ENCODE measurements at regions not wholly inside any gene's neighbourhood (a gene's known extent, or its start where the extent isn't known, plus 50 kb on each side); places are given as distances from the start of the nearest gene placed in this dataset.
"Not testable (repeated sequence)": the region's sequence is repeated elsewhere in the genome, so short reads cannot be mapped to it uniquely, and the experiment has no call there.

- Histone ChIP-seq H2AFZ (ENCODE audit: low read depth, low read length) (no peak overlapping the region), H3K9me3 (ENCODE audit: insufficient read depth, low read depth, low read length) (no peaks in the 10 kb centered on the region), H3K4me3 (ENCODE audit: insufficient read depth, low read depth, low read length) (no peak overlapping the region), H3K4me1 (ENCODE audit: insufficient read depth, low read length) (no peaks in the 10 kb centered on the region), H3K9ac (ENCODE audit: low read length) (no peak overlapping the region), H3K27me3 (ENCODE audit: insufficient read depth, low read length) (no peaks in the 10 kb centered on the region), H3K4me2 (ENCODE audit: low read length) (no peak overlapping the region), H4K20me1 (ENCODE audit: insufficient read depth, low read length) (no peaks in the 10 kb centered on the region), H3K36me3 (ENCODE audit: insufficient read depth, low read length) (no peaks in the 10 kb centered on the region), H3K27ac (ENCODE audit: low read depth, low read length) (no peak overlapping the region), H3K79me2 (ENCODE audit: insufficient read depth, low read length) (no peaks in the 10 kb centered on the region)
- H3K4me1 Mint-ChIP-seq (ENCODE audit: low read depth, unreplicated experiment) = peaks cover 10% of the 10 kb centered on the region
- H3K4me3 Mint-ChIP-seq (ENCODE audit: unreplicated experiment) = no peak overlapping the region
- FAIRE-seq (no peak), DNase-seq (ENCODE audit: low read depth) (peak; percentile 10)
- no peaks in the 10 kb centered on the region for H3K36me3 Mint-ChIP-seq (ENCODE audit: low read depth, unreplicated experiment)
- no peaks in the 10 kb centered on the region for H3K27me3 Mint-ChIP-seq (ENCODE audit: low read depth, unreplicated experiment)
- no peak overlapping the region for H3K27ac Mint-ChIP-seq (ENCODE audit: unreplicated experiment)
- no peak for TF ChIP-seq CTCF (IDR thresholded peaks at IDR 0.05; ENCODE audit: insufficient read depth, low read depth, low read length)
- TF ChIP-seq EZH2 (IDR thresholded peaks at IDR 0.05; ENCODE audit: insufficient read depth, low read length) = no peak
- peaks cover 10% of the 10 kb centered on the region for H3K9me3 Mint-ChIP-seq (ENCODE audit: unreplicated experiment)
Observed at GRCh38 chr4:134490863-134491262, 289.3 kb upstream of the PABPC4L start.

GRCh38 chr4:134483514-134483913, 281.9 kb upstream of the PABPC4L start:
- not testable (repeated sequence) for FAIRE-seq; H3K9ac ChIP-seq (ENCODE audit: low read length); H3K27me3 ChIP-seq (ENCODE audit: insufficient read depth, low read length); H3K4me1 Mint-ChIP-seq (ENCODE audit: low read depth, unreplicated experiment); H3K27ac ChIP-seq (ENCODE audit: low read depth, low read length); H3K79me2 ChIP-seq (ENCODE audit: insufficient read depth, low read length); H3K4me3 ChIP-seq (ENCODE audit: insufficient read depth, low read depth, low read length); H3K27me3 Mint-ChIP-seq (ENCODE audit: low read depth, unreplicated experiment); H4K20me1 ChIP-seq (ENCODE audit: insufficient read depth, low read length); H3K36me3 Mint-ChIP-seq (ENCODE audit: low read depth, unreplicated experiment); H3K36me3 ChIP-seq (ENCODE audit: insufficient read depth, low read length); H3K9me3 Mint-ChIP-seq (ENCODE audit: unreplicated experiment); H2AFZ ChIP-seq (ENCODE audit: low read depth, low read length); H3K4me2 ChIP-seq (ENCODE audit: low read length); H3K4me3 Mint-ChIP-seq (ENCODE audit: unreplicated experiment); H3K9me3 ChIP-seq (ENCODE audit: insufficient read depth, low read depth, low read length); H3K27ac Mint-ChIP-seq (ENCODE audit: unreplicated experiment); H3K4me1 ChIP-seq (ENCODE audit: insufficient read depth, low read length); DNase-seq (ENCODE audit: low read depth)

GRCh38 chr4:134471569-134471968, 270.0 kb upstream of the PABPC4L start:
- Histone ChIP-seq H3K27ac (ENCODE audit: low read depth, low read length) (no peak overlapping the region), H3K4me3 (ENCODE audit: insufficient read depth, low read depth, low read length) (no peak overlapping the region), H3K9me3 (ENCODE audit: insufficient read depth, low read depth, low read length) (no peaks in the 10 kb centered on the region), H3K27me3 (ENCODE audit: insufficient read depth, low read length) (no peaks in the 10 kb centered on the region), H2AFZ (ENCODE audit: low read depth, low read length) (no peak overlapping the region), H3K36me3 (ENCODE audit: insufficient read depth, low read length) (no peaks in the 10 kb centered on the region), H3K4me1 (ENCODE audit: insufficient read depth, low read length) (no peaks in the 10 kb centered on the region), H3K79me2 (ENCODE audit: insufficient read depth, low read length) (no peaks in the 10 kb centered on the region), H3K9ac (ENCODE audit: low read length) (no peak overlapping the region), H4K20me1 (ENCODE audit: insufficient read depth, low read length) (no peaks in the 10 kb centered on the region), H3K4me2 (ENCODE audit: low read length) (no peak overlapping the region)
- FAIRE-seq (no peak), DNase-seq (ENCODE audit: low read depth) (peak; percentile 1)
- Mint-ChIP-seq H3K27me3 (ENCODE audit: low read depth, unreplicated experiment) (no peaks in the 10 kb centered on the region), H3K27ac (ENCODE audit: unreplicated experiment) (no peak overlapping the region), H3K36me3 (ENCODE audit: low read depth, unreplicated experiment) (no peaks in the 10 kb centered on the region), H3K4me1 (ENCODE audit: low read depth, unreplicated experiment) (peaks cover 3% of the 10 kb centered on the region), H3K4me3 (ENCODE audit: unreplicated experiment) (no peak overlapping the region), H3K9me3 (ENCODE audit: unreplicated experiment) (no peaks in the 10 kb centered on the region)
- TF ChIP-seq CTCF (IDR thresholded peaks at IDR 0.05; ENCODE audit: insufficient read depth, low read depth, low read length) = no peak
- TF ChIP-seq EZH2 (IDR thresholded peaks at IDR 0.05; ENCODE audit: insufficient read depth, low read length) = no peak

Data from astrocyte (in vitro differentiated cells and primary cell).